ENCODE measurements at regions not wholly inside any gene's neighbourhood (a gene's known extent, or its start where the extent isn't known, plus 50 kb on each side); places are given as distances from the start of the nearest gene placed in this dataset.

GRCh38 chr2:217694291-217694690, 308.5 kb downstream of the TNS1 start:
- no peak overlapping the region for H3K4me3 ChIP-seq
- H3K9me3 ChIP-seq, result no peaks in the 10 kb centered on the region
- no peaks in the 10 kb centered on the region for H3K36me3 ChIP-seq
- H3K4me1 ChIP-seq, result peaks cover 9% of the 10 kb centered on the region
- H3K27ac ChIP-seq, result no peak overlapping the region
- H4K20me1 ChIP-seq, result no peaks in the 10 kb centered on the region
- no peak for TF ChIP-seq Cebpa-rat (IDR thresholded peaks at IDR 0.05)
- H3K9ac ChIP-seq, result no peak overlapping the region
- no peaks in the 10 kb centered on the region for H3K27me3 ChIP-seq
- H3K4me2 ChIP-seq, result no peak overlapping the region

- H3K27me3 ChIP-seq, result no peaks in the 10 kb centered on the region
- no peak for TF ChIP-seq Cebpa-rat (IDR thresholded peaks at IDR 0.05)
- no peak overlapping the region for H3K4me3 ChIP-seq
- H3K9ac ChIP-seq, result no peak overlapping the region
- no peaks in the 10 kb centered on the region for H3K9me3 ChIP-seq
- no peak overlapping the region for H3K4me2 ChIP-seq
- H4K20me1 ChIP-seq, result no peaks in the 10 kb centered on the region
- H3K36me3 ChIP-seq, result no peaks in the 10 kb centered on the region
- H3K27ac ChIP-seq, result no peak overlapping the region
- H3K4me1 ChIP-seq, result peaks cover 15% of the 10 kb centered on the region
These were observed 309.4 kb downstream of the TNS1 start for GRCh38 chr2:217693363-217693762.

DNA sequence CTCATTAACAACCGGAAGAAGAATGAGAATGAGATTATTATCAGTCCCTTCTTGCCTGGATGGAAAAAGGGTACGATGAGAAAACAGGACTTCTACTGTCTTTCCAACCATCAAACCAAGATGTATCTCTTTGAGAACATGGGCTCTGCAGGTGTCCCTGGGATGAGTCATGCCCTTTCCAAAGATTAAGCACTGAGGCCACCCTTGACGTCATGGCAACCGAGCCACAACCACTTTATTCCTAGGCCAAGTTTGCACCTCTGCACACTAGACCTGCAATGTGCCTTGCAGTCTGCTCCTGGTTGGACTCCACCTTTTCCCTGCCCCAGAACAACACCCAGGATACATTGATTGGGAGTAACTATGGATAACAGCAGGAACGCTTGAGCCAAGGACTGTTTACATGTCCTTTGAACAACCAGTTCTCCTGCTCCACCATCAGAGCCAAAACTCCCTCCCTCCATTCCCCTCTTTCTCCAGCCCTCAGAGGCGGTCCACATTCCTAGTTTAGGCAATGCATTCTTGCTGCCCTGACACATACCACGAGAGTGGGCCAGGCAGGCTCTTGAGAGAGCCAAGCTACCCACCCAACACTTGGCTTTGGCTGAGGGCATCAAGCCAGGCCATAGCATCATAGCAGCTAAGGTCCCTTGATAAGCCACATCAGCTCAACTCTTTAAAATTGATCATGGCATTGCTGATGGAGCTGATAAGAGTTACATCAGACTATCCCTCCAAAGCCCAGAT, 310.7 kb downstream of the TNS1 start:
- Histone ChIP-seq H3K27ac (no peak overlapping the region), H4K20me1 (no peaks in the 10 kb centered on the region), H3K4me2 (no peak overlapping the region), H3K4me1 (peaks cover 16% of the 10 kb centered on the region), H3K4me3 (no peak overlapping the region), H3K9me3 (no peaks in the 10 kb centered on the region), H3K36me3 (no peaks in the 10 kb centered on the region), H3K27me3 (no peaks in the 10 kb centered on the region), H3K9ac (no peak overlapping the region)
- no peak for TF ChIP-seq Cebpa-rat (IDR thresholded peaks at IDR 0.05)

- Histone ChIP-seq H3K4me2 (no peak overlapping the region), H3K9me3 (no peaks in the 10 kb centered on the region)
These were observed 311.3 kb downstream of the TNS1 start for GRCh38 chr2:217691516-217691915.

DNA sequence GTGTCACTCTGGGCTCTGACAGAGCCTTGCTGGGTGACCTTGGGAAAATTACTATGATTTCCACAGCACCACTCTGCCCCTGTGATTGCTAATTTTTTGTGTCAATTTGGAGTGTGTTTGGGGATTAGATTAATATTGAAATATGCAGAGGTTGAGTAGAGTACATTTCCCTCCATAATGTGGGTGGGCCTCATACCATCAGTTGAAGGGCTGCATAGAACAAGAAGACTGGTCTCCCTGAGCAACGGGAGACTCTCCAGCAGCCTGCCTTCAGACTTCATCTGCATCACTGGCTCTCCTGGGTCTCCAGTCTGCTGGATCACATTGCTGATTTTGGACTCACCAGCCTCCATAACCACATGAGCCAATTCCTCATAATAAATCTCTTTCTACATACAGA, 313.7 kb downstream of the TNS1 start:
- Histone ChIP-seq H3K4me1 (peaks cover 7% of the 10 kb centered on the region), H3K9ac (no peak overlapping the region), H4K20me1 (no peaks in the 10 kb centered on the region), H3K4me2 (no peak overlapping the region), H3K36me3 (no peaks in the 10 kb centered on the region), H3K27ac (no peak overlapping the region), H3K4me3 (no peak overlapping the region), H3K27me3 (no peaks in the 10 kb centered on the region), H3K9me3 (no peaks in the 10 kb centered on the region)
- TF ChIP-seq Cebpa-rat (IDR thresholded peaks at IDR 0.05), result no peak

More at GRCh38 chr2:217691516-217691915, 311.3 kb downstream of the TNS1 start:
- Histone ChIP-seq H3K36me3 (no peaks in the 10 kb centered on the region), H3K4me3 (no peak overlapping the region), H3K27ac (no peak overlapping the region), H3K9ac (no peak overlapping the region), H4K20me1 (no peaks in the 10 kb centered on the region), H3K27me3 (no peaks in the 10 kb centered on the region), H3K4me1 (peaks cover 16% of the 10 kb centered on the region)
- TF ChIP-seq Cebpa-rat (IDR thresholded peaks at IDR 0.05), result no peak

DNA sequence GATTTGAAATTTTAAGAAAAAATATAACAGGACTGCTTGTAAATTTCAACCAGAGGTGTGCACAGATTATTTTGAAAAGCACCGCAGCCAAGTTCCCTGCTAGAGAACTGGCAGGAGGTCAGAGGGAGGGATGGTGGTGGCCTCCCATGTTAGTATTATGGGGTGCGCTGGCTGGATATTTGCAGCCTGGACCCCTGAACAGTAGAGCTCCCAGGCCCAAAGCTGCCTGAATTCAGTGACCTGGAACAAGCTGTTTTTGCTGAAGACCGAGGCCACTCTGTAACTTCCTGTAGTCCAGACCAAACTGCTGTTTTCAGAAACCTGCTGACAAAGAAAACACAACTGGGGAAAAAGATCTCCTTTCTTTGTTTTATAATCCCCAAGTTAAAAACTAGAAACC, 314.3 kb downstream of the TNS1 start:
- H3K4me2 ChIP-seq, result peak overlapping the region; percentile 26; the same call in 1 of the 2 replicates
- H3K4me1 ChIP-seq, result peaks cover 7% of the 10 kb centered on the region
- no peaks in the 10 kb centered on the region for H4K20me1 ChIP-seq
- no peak overlapping the region for H3K9ac ChIP-seq
- H3K36me3 ChIP-seq, result no peaks in the 10 kb centered on the region
- no peaks in the 10 kb centered on the region for H3K27me3 ChIP-seq
- no peak for TF ChIP-seq Cebpa-rat (IDR thresholded peaks at IDR 0.05)
- no peak overlapping the region for H3K4me3 ChIP-seq
- no peaks in the 10 kb centered on the region for H3K9me3 ChIP-seq
- no peak overlapping the region for H3K27ac ChIP-seq

DNA sequence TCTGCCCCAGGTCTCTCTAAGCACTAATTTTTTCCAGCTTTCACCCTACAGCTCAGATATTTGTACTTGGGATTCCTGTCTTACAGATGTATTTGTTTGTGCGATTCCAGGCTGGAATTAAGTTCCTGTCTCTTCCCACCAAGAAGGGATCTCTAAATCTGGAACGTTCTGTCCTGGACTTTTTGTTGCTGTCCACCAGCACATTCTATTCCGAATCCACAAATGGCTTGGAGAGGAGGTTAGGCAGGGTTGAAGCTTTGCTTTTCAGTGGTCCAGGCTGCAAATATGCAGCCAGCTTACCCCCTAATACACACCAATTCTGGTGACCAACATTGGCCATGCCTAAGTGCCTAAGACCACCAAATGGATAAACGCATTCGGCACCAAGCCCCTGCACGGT, 315.0 kb downstream of the TNS1 start:
- no peak for TF ChIP-seq Cebpa-rat (IDR thresholded peaks at IDR 0.05)
- H3K4me2 ChIP-seq, result no peak overlapping the region

DNA sequence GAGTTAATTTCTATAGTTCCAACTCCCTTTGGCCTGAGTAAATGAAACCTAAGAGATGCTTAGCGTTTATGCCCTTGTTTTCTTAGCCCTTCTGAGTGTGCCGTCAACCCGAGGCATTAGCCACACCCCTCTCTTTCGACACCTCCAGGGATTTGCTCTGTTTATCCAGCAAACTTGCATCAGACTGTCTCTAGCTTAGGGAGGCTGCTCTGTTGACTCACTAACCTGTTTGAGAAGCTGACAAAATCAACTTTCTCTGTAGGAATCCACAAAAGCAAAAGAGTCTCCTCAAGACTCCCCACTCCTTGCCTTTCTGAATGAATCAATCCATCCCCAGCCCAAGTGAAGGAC, 317.6 kb downstream of the TNS1 start:
- Histone ChIP-seq H3K27me3 (no peaks in the 10 kb centered on the region), H3K9me3 (no peaks in the 10 kb centered on the region), H3K4me1 (peaks cover 7% of the 10 kb centered on the region), H3K4me2 (no peak overlapping the region), H3K36me3 (no peaks in the 10 kb centered on the region), H3K9ac (no peak overlapping the region), H3K4me3 (no peak overlapping the region), H3K27ac (no peak overlapping the region), H4K20me1 (no peaks in the 10 kb centered on the region)
- no peak for TF ChIP-seq Cebpa-rat (IDR thresholded peaks at IDR 0.05)

More for the DNA sequence above, 315.0 kb downstream of the TNS1 start:
- Histone ChIP-seq H4K20me1 (no peaks in the 10 kb centered on the region), H3K4me3 (no peak overlapping the region), H3K9ac (no peak overlapping the region), H3K9me3 (no peaks in the 10 kb centered on the region), H3K4me1 (peaks cover 7% of the 10 kb centered on the region), H3K36me3 (no peaks in the 10 kb centered on the region), H3K27me3 (no peaks in the 10 kb centered on the region), H3K27ac (no peak overlapping the region)

DNA sequence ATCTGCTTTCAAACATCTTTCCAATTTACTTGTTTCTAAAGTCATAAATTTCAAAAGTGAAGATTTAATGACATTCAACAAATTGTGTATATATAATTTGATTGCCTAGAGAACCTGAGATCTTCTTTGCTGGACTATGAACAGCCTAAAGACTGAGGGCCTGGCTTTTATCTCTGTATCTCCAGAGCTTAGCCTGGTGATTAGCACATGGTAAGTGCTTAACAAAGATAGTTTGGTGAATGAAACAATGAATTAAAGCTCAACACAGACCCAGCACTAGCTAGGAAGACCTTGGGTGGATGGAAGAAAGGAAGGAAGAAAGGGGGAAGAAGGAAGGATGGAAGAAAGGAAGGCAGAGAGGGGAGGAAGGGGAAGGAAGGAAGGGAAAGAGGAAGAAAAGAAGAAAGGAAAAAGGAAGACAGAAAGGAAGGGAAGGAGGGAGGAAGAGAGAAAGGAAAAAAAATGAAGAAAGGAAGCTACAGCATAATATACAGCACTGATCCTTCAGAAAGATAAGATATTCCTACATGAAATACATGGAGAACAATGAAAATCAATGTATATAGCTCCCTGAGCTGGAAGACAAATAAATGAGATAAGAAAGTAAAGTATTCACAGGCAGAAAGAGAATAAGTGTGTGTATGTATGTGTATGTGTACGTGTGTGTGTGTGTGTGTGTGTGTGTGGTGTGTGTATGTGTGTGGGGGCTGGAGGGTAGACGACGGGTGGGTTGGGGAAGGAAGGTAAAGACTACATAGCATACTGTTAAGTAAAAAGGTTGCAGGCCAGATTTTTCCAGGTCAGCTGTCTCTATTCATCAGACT, 318.2 kb downstream of the TNS1 start:
- no peak for TF ChIP-seq Cebpa-rat (IDR thresholded peaks at IDR 0.05)
- Histone ChIP-seq H3K4me3 (no peak overlapping the region), H3K27ac (no peak overlapping the region), H3K36me3 (no peaks in the 10 kb centered on the region), H3K9me3 (no peaks in the 10 kb centered on the region), H3K4me2 (no peak overlapping the region), H3K9ac (no peak overlapping the region), H4K20me1 (no peaks in the 10 kb centered on the region), H3K4me1 (peaks cover 7% of the 10 kb centered on the region), H3K27me3 (no peaks in the 10 kb centered on the region)
